IPS DF 4.7 (cell line): ENCODE measurements at regions not wholly inside any gene's neighbourhood (a gene's known extent, or its start where the extent isn't known, plus 50 kb on each side); places are given as distances from the start of the nearest gene placed in this dataset.

ENCODE experiments used
- DNase-seq: peaks from one replicate; pipeline ENCODE4 v3.0.0-alpha.2; 2013; ENCODE audit warnings: low spot score; ENCODE audit errors: extremely low read depth

DNA sequence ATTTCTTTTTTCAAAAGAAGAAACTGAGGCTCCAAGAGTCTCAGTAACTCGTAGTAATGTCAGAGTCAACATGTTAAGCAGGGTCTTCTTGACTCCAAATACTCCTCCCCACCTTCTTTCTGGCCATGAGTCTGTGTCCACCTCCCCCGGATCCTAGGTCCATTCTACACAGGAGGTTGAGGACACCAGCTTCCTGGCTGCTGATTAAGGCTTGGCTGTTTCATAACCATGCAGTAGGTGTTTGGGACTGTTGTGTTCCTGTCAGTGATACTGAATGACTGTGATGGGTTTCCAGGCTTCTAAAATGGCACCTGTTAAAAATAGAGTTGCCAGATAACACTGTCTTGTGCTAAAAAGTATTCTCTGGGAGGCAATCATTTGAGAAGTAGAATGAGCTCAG is 130.8 kb upstream of the IL12A start:
- DNase-seq = no peak

DNA sequence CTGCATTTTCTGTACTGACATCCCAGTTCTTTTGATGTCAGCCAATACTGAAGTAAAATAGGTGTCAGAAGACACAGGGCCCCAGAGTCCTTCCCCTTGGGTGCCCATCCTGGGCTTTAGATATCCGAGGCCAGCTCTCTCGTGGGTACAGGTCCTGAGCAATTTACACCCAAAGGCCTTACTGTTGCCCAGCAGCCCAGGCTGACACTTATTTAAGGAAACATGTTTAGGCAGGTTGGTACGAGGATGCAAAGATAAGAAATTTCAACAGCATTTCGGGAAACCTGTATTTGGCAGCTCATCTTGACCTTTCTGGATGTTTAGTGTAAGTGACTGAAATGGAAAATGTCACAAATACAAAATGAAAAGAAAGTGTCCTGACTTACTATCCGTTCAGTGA is 130.0 kb upstream of the IL12A start:
- DNase-seq = no peak

GRCh38 chr3:159859424-159859823 is 129.2 kb upstream of the IL12A start:
- no peak for DNase-seq

- DNase-seq = no peak
These were observed 128.8 kb upstream of the IL12A start for GRCh38 chr3:159859836-159860235.

DNA sequence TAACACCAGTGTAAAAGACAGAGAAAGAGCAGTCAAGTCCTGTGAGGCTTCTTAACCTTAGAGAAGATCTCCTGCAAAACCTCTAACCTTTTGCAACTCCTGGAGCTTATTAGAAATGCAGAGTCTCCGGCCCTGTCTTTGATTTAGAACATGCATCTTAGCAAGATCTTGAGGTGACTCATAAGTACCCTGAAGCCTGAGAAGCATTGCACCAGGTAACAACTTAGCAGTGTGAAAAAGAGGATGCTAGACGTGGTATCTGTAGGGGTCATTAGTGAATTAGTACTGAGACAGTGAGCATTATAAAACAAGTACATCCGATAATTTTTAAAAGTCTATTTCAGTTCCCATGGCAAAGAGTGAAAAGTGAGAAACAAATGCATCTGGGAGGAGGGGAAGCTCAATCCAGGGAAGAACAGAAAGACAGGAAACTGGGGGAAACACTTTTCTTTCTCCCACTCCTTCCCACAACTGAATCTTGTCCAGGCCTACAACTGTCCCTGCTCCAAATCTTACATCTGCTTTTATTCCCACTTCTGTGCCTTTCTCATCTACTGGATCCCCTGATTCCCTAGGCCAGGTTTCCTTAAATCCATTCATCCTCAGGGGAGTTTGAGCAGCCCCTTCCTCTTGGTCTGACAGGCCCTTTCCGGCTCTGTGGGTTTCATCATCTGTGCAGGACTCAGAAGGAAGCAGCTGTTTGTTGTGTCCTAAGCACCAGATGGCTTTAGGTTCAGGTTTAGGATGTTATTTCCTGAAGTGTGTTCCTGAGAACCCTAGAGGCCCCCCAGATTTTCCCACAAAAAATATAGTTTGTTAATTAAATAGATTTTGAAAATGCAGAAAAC is 128.1 kb upstream of the IL12A start:
- no peak for DNase-seq

- no peak for DNase-seq
These were observed 127.2 kb upstream of the IL12A start for GRCh38 chr3:159861369-159861987.

- DNase-seq = no peak
These were observed 123.5 kb upstream of the IL12A start for GRCh38 chr3:159865041-159865579.

- no peak for DNase-seq
These were observed 122.4 kb upstream of the IL12A start for GRCh38 chr3:159866201-159866746.

- no peak for DNase-seq
These were observed 121.3 kb upstream of the IL12A start for GRCh38 chr3:159867372-159867771.

GRCh38 chr3:159870723-159871122 is 117.9 kb upstream of the IL12A start:
- DNase-seq = no peak

DNA sequence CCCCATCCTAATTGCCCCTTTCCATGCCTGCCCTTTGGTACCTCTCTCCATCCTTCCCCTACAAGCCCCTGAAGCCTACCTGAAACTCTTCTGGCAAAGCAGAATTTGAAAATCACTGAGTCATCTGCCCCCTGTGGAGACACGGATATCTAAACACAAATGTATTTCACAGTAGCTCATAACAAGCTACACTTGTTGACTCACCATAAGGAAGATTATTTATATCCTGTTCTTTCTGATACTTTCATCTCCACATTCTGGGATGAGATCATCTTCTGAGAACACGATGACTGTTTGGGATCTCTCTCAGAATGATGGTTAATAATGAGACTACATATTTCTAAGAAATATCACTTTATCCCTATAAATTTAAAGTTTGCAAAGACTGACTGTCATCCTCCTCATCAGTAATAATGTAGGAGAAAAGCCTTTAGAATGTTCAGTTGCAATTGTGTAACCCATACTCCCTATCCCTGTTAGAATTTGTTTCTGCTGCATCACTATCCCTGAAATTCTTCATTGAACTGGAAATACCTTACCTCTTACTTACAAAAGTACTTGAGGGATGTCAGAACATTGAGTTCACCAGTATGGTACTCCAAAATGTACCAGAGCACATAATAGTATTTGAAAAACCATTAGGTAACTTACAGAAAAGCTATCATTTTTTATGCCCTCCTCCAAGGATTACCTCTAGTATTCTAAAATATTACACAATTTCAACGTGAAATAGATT is 116.1 kb upstream of the IL12A start:
- DNase-seq = no peak

GRCh38 chr3:159875116-159875515 is 113.5 kb upstream of the IL12A start:
- DNase-seq = no peak

GRCh38 chr3:159877924-159878323 is 110.7 kb upstream of the IL12A start:
- DNase-seq = no peak

GRCh38 chr3:159879146-159879545 is 109.5 kb upstream of the IL12A start:
- DNase-seq = no peak

- DNase-seq = no peak
These were observed 109.0 kb upstream of the IL12A start for GRCh38 chr3:159879598-159879997.

- DNase-seq = no peak
These were observed 107.4 kb upstream of the IL12A start for GRCh38 chr3:159881208-159881607.

DNA sequence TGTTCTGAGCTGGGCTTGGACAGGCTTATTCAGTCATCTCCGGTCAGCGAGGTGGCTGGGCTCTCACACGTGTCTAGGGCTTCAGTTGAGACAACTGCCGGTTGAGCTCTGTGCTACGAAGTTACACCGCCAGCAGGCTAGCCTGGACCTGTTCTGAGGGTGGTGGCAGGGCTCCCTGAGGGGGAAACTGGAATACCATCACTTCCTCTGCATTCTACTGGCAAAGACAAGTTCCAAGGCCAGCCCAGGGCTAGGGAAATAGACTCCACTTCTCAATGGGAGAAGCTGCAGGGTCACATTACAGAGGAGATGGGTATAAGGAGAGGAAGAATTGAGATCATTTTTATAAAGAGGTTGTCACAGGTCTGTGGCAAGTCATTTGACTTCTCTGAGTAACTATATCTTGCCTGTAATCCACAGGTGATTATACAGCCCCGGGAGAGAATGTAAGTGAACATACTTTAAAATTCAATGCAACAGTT is 106.8 kb upstream of the IL12A start:
- DNase-seq = no peak

- no peak for DNase-seq
These were observed 106.3 kb upstream of the IL12A start for GRCh38 chr3:159882367-159882766.

- no peak for DNase-seq
These were observed 105.5 kb upstream of the IL12A start for GRCh38 chr3:159882790-159883779.

- no peak for DNase-seq
These were observed 103.8 kb upstream of the IL12A start for GRCh38 chr3:159884661-159885402.
